Osteocyte (in vitro differentiated cells): ENCODE measurements at regions not wholly inside any gene's neighbourhood (a gene's known extent, or its start where the extent isn't known, plus 50 kb on each side); places are given as distances from the start of the nearest gene placed in this dataset.

Source experiments
- DNase-seq: peaks from one replicate; pipeline ENCODE4 v3.0.0; 2021; ENCODE audit warnings: mixed read lengths; ENCODE audit not compliant: unreplicated experiment; ENCODE audit errors: extremely low spot score
- H3K27ac Mint-ChIP-seq: one replicate; pipeline ENCODE4 v1.8.0; 2021; ENCODE audit warnings: mild to moderate bottlenecking, mixed read lengths; ENCODE audit not compliant: unreplicated experiment
- H3K27me3 Mint-ChIP-seq: one replicate; pipeline ENCODE4 v1.8.0; 2021; ENCODE audit warnings: mixed read lengths; ENCODE audit not compliant: unreplicated experiment
- H3K36me3 Mint-ChIP-seq: one replicate; pipeline ENCODE4 v1.8.0; 2021; ENCODE audit warnings: mixed read lengths; ENCODE audit not compliant: unreplicated experiment
- H3K4me1 Mint-ChIP-seq: one replicate; pipeline ENCODE4 v1.8.0; 2021; ENCODE audit warnings: mixed read lengths; ENCODE audit not compliant: unreplicated experiment
- H3K4me3 Mint-ChIP-seq: one replicate; pipeline ENCODE4 v1.8.0; 2021; ENCODE audit warnings: mild to moderate bottlenecking, moderate library complexity, mixed read lengths; ENCODE audit not compliant: unreplicated experiment
- H3K9me3 Mint-ChIP-seq: one replicate; pipeline ENCODE4 v1.8.0; 2021; ENCODE audit warnings: mixed read lengths; ENCODE audit not compliant: unreplicated experiment
- TF ChIP-seq, protein P1 (sequence below): fragments of 200-600 bp; sonication (generic); IDR thresholded peaks from 2 replicates; pipeline ENCODE4 v1.5.0; 2021; ENCODE audit warnings: antibody characterized with exemption, mild to moderate bottlenecking, moderate library complexity

DNA sequence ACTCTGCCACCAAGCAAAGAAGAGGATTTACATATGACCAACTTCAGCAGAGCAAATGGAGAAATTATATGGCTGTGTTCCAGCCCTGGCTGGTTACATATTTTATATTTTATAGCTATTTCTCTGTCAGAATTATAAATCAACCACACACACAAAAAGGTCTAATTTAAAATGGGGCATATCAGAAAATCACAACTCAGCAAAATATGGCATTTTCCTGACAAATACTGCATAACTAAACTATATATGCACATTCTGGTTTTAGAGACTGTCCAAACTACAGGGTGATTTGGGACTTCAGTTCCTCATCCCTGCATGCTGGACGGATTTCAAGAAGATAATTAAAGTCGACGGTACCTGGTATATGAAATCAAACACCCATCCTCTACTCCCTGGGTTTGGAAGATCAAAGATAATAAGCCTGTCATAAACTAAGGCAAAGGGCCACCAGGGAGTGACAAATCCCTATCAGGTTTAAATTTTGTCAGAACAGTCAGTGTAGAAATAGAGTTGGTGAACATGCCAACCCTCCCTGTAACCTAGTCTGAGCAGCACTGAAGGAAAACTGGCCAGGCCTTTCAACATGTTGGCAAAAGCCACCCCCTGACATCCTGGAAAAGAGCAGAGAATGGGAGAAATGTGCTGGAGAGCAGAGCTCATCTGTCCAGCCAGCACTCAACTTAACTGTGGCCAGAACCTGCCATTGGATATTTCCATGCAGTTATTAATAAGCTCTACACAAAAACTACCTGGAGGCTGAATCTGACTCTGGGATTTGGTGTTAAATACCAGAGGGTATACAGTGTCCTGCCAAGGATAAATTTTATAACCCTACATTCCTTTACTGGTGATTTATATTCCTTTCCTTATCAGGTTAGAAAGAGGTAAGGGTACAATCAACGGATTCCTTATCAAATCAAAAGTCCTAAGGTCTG lies 235.7 kb downstream of the ENC1 start:
- no peaks in the 10 kb centered on the region for H3K36me3 Mint-ChIP-seq
- H3K27me3 Mint-ChIP-seq: peaks cover 3% of the 10 kb centered on the region
- no peaks in the 10 kb centered on the region for H3K9me3 Mint-ChIP-seq
- H3K4me3 Mint-ChIP-seq: no peak overlapping the region
- DNase-seq: no peak
- H3K27ac Mint-ChIP-seq: no peak overlapping the region
- H3K4me1 Mint-ChIP-seq: no peaks in the 10 kb centered on the region
- TF ChIP-seq, protein P1, sequence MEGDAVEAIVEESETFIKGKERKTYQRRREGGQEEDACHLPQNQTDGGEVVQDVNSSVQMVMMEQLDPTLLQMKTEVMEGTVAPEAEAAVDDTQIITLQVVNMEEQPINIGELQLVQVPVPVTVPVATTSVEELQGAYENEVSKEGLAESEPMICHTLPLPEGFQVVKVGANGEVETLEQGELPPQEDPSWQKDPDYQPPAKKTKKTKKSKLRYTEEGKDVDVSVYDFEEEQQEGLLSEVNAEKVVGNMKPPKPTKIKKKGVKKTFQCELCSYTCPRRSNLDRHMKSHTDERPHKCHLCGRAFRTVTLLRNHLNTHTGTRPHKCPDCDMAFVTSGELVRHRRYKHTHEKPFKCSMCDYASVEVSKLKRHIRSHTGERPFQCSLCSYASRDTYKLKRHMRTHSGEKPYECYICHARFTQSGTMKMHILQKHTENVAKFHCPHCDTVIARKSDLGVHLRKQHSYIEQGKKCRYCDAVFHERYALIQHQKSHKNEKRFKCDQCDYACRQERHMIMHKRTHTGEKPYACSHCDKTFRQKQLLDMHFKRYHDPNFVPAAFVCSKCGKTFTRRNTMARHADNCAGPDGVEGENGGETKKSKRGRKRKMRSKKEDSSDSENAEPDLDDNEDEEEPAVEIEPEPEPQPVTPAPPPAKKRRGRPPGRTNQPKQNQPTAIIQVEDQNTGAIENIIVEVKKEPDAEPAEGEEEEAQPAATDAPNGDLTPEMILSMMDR: no peak

DNA sequence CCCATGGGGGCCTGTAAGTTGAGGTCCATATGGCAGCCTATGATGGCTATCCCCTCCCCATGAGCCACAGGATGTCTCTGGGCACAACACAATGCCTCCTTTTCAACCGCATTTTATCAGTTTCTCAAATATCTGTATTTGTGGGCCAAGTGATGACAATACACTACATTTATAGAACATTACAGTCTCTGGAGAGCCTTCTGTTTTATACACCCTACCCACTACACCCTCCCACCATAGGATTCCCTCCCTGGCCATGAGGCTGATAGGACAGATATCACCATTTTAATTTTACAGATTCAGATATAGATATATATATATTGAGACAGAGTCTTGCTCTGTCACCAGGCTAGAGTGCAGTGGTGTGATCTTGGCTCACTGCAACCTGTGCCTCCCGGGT lies 236.8 kb downstream of the ENC1 start:
- TF ChIP-seq, protein P1: no peak
- Mint-ChIP-seq H3K4me3 (no peak overlapping the region), H3K27me3 (peaks cover 3% of the 10 kb centered on the region), H3K36me3 (peaks cover under 1% of the 10 kb centered on the region), H3K27ac (no peak overlapping the region), H3K4me1 (no peaks in the 10 kb centered on the region), H3K9me3 (no peaks in the 10 kb centered on the region)
- DNase-seq: no peak

DNA sequence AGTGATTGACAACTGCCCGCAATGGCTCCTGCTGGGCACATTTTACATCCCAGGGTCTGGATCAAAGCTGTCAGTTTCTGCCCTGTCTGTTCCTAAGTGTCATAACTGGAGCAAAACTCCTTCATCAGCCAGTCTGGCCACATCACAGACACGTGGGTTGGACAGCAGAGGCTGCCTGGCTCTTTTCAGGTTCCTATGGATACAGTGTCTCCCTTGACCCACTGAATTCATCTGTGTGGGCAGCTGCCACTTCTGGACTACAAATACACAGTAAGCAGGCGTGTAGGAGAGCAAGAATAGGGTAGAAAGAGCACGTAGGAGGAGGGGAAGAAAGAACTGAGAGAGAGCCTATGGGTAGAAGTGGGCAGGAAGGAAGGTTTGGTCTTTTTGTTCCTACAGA lies 238.0 kb downstream of the ENC1 start:
- H3K4me1 Mint-ChIP-seq: no peaks in the 10 kb centered on the region
- no peak overlapping the region for H3K27ac Mint-ChIP-seq
- no peaks in the 10 kb centered on the region for H3K27me3 Mint-ChIP-seq

DNA sequence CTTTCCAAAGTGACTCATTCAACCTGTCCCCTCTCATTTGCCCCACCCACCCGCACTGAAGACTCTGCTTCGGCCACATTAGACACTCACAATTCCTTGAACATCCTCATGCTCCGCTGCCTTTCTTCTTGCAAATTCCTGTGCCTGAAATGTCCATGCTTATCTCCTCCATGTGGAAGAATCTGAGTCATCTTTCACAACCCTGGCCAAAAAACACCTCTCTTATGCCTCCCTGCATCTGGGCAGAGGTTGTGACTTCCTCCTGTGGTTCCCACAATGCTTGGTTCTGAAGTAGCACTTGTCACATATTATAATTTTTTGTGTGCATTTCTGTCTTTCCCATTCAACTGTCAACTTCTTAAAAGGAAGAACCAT lies 238.6 kb downstream of the ENC1 start:
- no peak for DNase-seq
- no peaks in the 10 kb centered on the region for H3K4me1 Mint-ChIP-seq
- H3K4me3 Mint-ChIP-seq: no peak overlapping the region
- TF ChIP-seq, protein P1: no peak
- peaks cover 2% of the 10 kb centered on the region for H3K36me3 Mint-ChIP-seq
- no peaks in the 10 kb centered on the region for H3K9me3 Mint-ChIP-seq
- H3K27me3 Mint-ChIP-seq: no peaks in the 10 kb centered on the region
- no peak overlapping the region for H3K27ac Mint-ChIP-seq

More for the DNA sequence above, 238.0 kb downstream of the ENC1 start:
- DNase-seq: no peak
- Mint-ChIP-seq H3K4me3 (no peak overlapping the region), H3K9me3 (no peaks in the 10 kb centered on the region), H3K36me3 (peaks cover 2% of the 10 kb centered on the region)
- TF ChIP-seq, protein P1: no peak

DNA sequence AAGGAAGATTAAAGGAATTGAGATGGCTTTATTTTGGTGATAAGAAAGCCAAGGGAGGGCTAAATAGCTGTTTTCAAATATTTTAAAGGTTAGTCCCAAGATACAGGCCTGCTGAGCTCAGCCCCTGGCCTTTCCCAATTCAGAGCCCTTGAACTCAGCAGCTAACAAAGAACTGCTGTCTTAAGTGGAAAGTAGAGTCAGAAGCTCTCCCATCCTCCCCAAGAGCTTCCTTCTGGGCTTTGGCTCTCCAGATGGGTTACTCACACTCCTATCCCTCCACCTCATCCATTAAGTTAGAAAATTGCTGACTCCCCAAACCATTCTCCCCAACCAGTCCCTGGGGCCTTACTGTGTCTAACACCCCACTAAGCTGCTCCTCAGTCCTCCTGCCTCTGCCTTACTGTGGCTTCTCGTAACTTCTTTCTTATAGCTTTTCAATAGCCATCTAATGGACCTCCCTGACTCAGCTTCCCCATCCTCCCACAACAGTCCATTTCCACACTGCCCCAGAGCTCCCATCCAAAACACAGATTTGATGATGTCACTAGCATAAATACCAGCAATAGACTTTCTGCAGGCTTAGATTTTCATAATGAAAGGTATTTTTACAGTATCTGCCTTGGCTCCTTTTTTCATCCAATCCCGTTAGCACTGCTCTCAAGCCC lies 239.1 kb downstream of the ENC1 start:
- H3K4me3 Mint-ChIP-seq: no peak overlapping the region
- no peaks in the 10 kb centered on the region for H3K4me1 Mint-ChIP-seq
- DNase-seq: no peak
- no peak overlapping the region for H3K27ac Mint-ChIP-seq
- H3K27me3 Mint-ChIP-seq: no peaks in the 10 kb centered on the region
- peaks cover 2% of the 10 kb centered on the region for H3K36me3 Mint-ChIP-seq
- TF ChIP-seq, protein P1: no peak
- H3K9me3 Mint-ChIP-seq: no peaks in the 10 kb centered on the region
